ENCODE measurements at regions not wholly inside any gene's neighbourhood (a gene's known extent, or its start where the extent isn't known, plus 50 kb on each side); places are given as distances from the start of the nearest gene placed in this dataset.

GRCh38 chrX:98409867-98410266, 1526.2 kb downstream of the RPA4 start:
- TF ChIP-seq CEBPB (IDR thresholded peaks at IDR 0.05) (no peak), EP300 (IDR thresholded peaks at IDR 0.05; ENCODE audit: borderline replicate concordance) (no peak), YY1 (IDR thresholded peaks at IDR 0.05; ENCODE audit: low read depth) (no peak), EGR1 (IDR thresholded peaks at IDR 0.05) (no peak), REST (IDR thresholded peaks at IDR 0.05; ENCODE audit: low read depth) (no peak)

Measured in Ishikawa (cell line).